IPS DF 4.7 (cell line): ENCODE measurements at regions not wholly inside any gene's neighbourhood (a gene's known extent, or its start where the extent isn't known, plus 50 kb on each side); places are given as distances from the start of the nearest gene placed in this dataset.

ENCODE experiments used
- DNase-seq: peaks from one replicate; pipeline ENCODE4 v3.0.0-alpha.2; 2013; ENCODE audit warnings: low spot score; ENCODE audit errors: extremely low read depth

- DNase-seq: no peak
Observed at GRCh38 chrX:129176710-129177109, 346.6 kb downstream of the SMARCA1 start.

- no peak for DNase-seq
Observed at GRCh38 chrX:129161108-129161507, 362.2 kb downstream of the SMARCA1 start.

- DNase-seq: no peak
Observed at GRCh38 chrX:129158505-129158904, 364.8 kb downstream of the SMARCA1 start.

GRCh38 chrX:129145840-129146272 lies 377.4 kb downstream of the SMARCA1 start:
- no peak for DNase-seq

- no peak for DNase-seq
Observed at GRCh38 chrX:129145385-129145784, 377.9 kb downstream of the SMARCA1 start.

GRCh38 chrX:129144172-129145038 lies 378.9 kb downstream of the SMARCA1 start:
- no peak for DNase-seq

GRCh38 chrX:129139837-129140598 lies 383.3 kb downstream of the SMARCA1 start:
- no peak for DNase-seq

- DNase-seq: no peak
Observed at GRCh38 chrX:129125122-129125914, 398.0 kb downstream of the SMARCA1 start.

GRCh38 chrX:129123795-129124194 lies 399.5 kb downstream of the SMARCA1 start:
- no peak for DNase-seq

GRCh38 chrX:129116676-129117470 lies 406.4 kb downstream of the SMARCA1 start:
- no peak for DNase-seq

- no peak for DNase-seq
Observed at GRCh38 chrX:129115935-129116334, 407.4 kb downstream of the SMARCA1 start.

GRCh38 chrX:129115104-129115503 lies 408.2 kb downstream of the SMARCA1 start:
- DNase-seq: peak; percentile 30

GRCh38 chrX:129111081-129111798 lies 412.1 kb downstream of the SMARCA1 start:
- no peak for DNase-seq

- DNase-seq: no peak
Observed at GRCh38 chrX:129108936-129109335, 414.4 kb downstream of the SMARCA1 start.

- no peak for DNase-seq
Observed at GRCh38 chrX:129099207-129099606, 424.1 kb downstream of the SMARCA1 start.

- no peak for DNase-seq
Observed at GRCh38 chrX:129097668-129098067, 425.6 kb downstream of the SMARCA1 start.

GRCh38 chrX:129093706-129094105 lies 429.6 kb downstream of the SMARCA1 start:
- DNase-seq: no peak

GRCh38 chrX:129092757-129093156 lies 430.5 kb downstream of the SMARCA1 start:
- DNase-seq: no peak

- DNase-seq: no peak
Observed at GRCh38 chrX:129092242-129092641, 431.0 kb downstream of the SMARCA1 start.

- peak; percentile 46 for DNase-seq
Observed at GRCh38 chrX:129091097-129091496, 432.2 kb downstream of the SMARCA1 start.
